GM12878 (cell line): ENCODE measurements at regions not wholly inside any gene's neighbourhood (a gene's known extent, or its start where the extent isn't known, plus 50 kb on each side); places are given as distances from the start of the nearest gene placed in this dataset.

ENCODE experiments used
- CHD4 ChIP-seq: fragments of 200-600 bp; sonication (generic); IDR thresholded peaks from 2 replicates; pipeline ENCODE4 v1.6.1; 2016; ENCODE audit warnings: mild to moderate bottlenecking
- ESRRA ChIP-seq: IDR thresholded peaks from 2 replicates; pipeline ENCODE4 v1.6.1; 2012; ENCODE audit warnings: mild to moderate bottlenecking, low read length, improper control_type of control experiment
- KDM1A ChIP-seq: fragments of 200-600 bp; sonication (generic); IDR thresholded peaks from 2 replicates; pipeline ENCODE4 v1.6.1; 2016; ENCODE audit warnings: borderline replicate concordance
- POU2F2 ChIP-seq: IDR thresholded peaks from 3 replicates; pipeline ENCODE4 v1.6.1; 2011; ENCODE audit warnings: low read depth, mild to moderate bottlenecking, low read length, borderline replicate concordance
- SRF ChIP-seq, 2 experiments: IDR thresholded peaks; 2 replicates each; pipeline ENCODE4 v1.6.1; 2011; ENCODE audit warnings: low read depth in 2 of 2, low read length in 2 of 2, mild to moderate bottlenecking in 1 of 2, moderate library complexity in 1 of 2
- TF ChIP-seq, protein P1 (sequence below): fragments of 450-650 bp; formaldehyde crosslinking; IDR thresholded peaks from 2 replicates; pipeline ENCODE4 v1.4.0; 2022; ENCODE audit warnings: mild to moderate bottlenecking, moderate library complexity
- TF ChIP-seq, protein P2 (sequence below): IDR thresholded peaks from 2 replicates; pipeline ENCODE4 v1.6.1; 2012; ENCODE audit warnings: improper control_type of control experiment, low read depth, low read length; ENCODE audit not compliant: insufficient replicate concordance
- TF ChIP-seq, protein P3 (sequence below): IDR thresholded peaks from 2 replicates; pipeline ENCODE4 v1.6.1; 2012; ENCODE audit warnings: mild to moderate bottlenecking, low read depth, low read length

DNA sequence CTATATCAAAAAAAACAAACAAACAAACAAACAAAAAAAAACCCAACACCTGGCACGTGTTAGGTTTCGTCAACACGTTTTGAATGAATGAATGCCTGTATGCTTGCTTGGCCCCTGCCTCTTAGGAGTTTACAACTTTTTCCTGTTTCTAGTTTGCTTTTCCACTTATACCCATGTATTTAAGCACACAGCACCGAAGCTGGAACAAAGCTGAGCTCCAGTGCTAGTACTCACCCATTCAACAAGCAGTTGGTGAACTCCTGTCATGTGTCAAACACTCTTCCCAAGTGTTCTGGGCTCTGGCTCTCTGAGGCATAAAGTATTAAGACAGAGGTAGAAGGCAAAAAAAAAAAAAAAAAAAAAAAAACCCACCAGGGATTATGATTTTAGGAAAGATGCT lies 599.3 kb downstream of the BUD13 start (continued):
- TF ChIP-seq, protein P1, sequence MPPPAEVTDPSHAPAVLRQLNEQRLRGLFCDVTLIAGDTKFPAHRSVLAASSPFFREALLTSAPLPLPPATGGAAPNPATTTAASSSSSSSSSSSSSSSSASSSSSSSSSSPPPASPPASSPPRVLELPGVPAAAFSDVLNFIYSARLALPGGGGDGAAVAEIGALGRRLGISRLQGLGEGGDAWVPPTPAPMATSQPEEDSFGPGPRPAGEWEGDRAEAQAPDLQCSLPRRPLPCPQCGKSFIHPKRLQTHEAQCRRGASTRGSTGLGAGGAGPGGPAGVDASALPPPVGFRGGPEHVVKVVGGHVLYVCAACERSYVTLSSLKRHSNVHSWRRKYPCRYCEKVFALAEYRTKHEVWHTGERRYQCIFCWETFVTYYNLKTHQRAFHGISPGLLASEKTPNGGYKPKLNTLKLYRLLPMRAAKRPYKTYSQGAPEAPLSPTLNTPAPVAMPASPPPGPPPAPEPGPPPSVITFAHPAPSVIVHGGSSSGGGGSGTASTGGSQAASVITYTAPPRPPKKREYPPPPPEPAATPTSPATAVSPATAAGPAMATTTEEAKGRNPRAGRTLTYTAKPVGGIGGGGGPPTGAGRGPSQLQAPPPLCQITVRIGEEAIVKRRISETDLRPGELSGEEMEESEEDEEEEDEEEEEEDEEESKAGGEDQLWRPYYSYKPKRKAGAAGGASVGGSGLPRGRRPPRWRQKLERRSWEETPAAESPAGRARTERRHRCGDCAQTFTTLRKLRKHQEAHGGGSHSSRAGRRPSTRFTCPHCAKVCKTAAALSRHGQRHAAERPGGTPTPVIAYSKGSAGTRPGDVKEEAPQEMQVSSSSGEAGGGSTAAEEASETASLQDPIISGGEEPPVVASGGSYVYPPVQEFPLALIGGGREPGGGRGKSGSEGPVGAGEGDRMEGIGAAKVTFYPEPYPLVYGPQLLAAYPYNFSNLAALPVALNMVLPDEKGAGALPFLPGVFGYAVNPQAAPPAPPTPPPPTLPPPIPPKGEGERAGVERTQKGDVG, result no peak
- TF ChIP-seq KDM1A, result no peak
- TF ChIP-seq CHD4, result no peak
- TF ChIP-seq, protein P2, sequence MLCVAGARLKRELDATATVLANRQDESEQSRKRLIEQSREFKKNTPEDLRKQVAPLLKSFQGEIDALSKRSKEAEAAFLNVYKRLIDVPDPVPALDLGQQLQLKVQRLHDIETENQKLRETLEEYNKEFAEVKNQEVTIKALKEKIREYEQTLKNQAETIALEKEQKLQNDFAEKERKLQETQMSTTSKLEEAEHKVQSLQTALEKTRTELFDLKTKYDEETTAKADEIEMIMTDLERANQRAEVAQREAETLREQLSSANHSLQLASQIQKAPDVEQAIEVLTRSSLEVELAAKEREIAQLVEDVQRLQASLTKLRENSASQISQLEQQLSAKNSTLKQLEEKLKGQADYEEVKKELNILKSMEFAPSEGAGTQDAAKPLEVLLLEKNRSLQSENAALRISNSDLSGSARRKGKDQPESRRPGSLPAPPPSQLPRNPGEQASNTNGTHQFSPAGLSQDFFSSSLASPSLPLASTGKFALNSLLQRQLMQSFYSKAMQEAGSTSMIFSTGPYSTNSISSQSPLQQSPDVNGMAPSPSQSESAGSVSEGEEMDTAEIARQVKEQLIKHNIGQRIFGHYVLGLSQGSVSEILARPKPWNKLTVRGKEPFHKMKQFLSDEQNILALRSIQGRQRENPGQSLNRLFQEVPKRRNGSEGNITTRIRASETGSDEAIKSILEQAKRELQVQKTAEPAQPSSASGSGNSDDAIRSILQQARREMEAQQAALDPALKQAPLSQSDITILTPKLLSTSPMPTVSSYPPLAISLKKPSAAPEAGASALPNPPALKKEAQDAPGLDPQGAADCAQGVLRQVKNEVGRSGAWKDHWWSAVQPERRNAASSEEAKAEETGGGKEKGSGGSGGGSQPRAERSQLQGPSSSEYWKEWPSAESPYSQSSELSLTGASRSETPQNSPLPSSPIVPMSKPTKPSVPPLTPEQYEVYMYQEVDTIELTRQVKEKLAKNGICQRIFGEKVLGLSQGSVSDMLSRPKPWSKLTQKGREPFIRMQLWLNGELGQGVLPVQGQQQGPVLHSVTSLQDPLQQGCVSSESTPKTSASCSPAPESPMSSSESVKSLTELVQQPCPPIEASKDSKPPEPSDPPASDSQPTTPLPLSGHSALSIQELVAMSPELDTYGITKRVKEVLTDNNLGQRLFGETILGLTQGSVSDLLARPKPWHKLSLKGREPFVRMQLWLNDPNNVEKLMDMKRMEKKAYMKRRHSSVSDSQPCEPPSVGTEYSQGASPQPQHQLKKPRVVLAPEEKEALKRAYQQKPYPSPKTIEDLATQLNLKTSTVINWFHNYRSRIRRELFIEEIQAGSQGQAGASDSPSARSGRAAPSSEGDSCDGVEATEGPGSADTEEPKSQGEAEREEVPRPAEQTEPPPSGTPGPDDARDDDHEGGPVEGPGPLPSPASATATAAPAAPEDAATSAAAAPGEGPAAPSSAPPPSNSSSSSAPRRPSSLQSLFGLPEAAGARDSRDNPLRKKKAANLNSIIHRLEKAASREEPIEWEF, result no peak
- no peak for TF ChIP-seq ESRRA
- TF ChIP-seq, protein P3, sequence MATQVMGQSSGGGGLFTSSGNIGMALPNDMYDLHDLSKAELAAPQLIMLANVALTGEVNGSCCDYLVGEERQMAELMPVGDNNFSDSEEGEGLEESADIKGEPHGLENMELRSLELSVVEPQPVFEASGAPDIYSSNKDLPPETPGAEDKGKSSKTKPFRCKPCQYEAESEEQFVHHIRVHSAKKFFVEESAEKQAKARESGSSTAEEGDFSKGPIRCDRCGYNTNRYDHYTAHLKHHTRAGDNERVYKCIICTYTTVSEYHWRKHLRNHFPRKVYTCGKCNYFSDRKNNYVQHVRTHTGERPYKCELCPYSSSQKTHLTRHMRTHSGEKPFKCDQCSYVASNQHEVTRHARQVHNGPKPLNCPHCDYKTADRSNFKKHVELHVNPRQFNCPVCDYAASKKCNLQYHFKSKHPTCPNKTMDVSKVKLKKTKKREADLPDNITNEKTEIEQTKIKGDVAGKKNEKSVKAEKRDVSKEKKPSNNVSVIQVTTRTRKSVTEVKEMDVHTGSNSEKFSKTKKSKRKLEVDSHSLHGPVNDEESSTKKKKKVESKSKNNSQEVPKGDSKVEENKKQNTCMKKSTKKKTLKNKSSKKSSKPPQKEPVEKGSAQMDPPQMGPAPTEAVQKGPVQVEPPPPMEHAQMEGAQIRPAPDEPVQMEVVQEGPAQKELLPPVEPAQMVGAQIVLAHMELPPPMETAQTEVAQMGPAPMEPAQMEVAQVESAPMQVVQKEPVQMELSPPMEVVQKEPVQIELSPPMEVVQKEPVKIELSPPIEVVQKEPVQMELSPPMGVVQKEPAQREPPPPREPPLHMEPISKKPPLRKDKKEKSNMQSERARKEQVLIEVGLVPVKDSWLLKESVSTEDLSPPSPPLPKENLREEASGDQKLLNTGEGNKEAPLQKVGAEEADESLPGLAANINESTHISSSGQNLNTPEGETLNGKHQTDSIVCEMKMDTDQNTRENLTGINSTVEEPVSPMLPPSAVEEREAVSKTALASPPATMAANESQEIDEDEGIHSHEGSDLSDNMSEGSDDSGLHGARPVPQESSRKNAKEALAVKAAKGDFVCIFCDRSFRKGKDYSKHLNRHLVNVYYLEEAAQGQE, result no peak
- no peak for TF ChIP-seq SRF (IDR thresholded peaks at IDR 0.05; ENCODE audit: low read depth in 2 of 2, low read length in 2 of 2)
- TF ChIP-seq POU2F2, result no peak
